CD4-positive, alpha-beta T cell treated with Interleukin-17A for 1 hour (primary cell): ENCODE measurements at regions not wholly inside any gene's neighbourhood (a gene's known extent, or its start where the extent isn't known, plus 50 kb on each side); places are given as distances from the start of the nearest gene placed in this dataset.

Experiments used
- DNase-seq: peaks from one replicate; pipeline ENCODE4 v3.0.0-alpha.2; 2020

DNA sequence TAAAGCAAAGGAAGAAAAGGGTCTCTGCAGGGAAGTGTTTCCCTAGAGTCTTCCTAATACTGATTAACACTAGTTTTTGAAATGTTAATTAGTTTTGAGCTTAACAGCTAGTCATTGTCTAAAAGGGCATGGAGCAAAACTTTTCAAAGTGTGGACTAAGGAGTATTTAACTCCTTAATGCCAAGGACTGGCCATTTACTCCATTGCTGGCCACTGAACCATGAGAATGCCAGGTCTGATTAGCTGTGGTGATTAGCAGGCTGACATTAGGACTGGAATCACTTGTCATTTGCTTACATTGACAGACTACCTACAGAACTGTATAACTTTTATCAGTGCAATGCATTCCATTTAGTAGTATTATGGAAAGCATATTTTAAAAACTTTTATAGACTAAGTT lies 987.0 kb downstream of the NR2F1-AS1 start:
- no peak for DNase-seq

DNA sequence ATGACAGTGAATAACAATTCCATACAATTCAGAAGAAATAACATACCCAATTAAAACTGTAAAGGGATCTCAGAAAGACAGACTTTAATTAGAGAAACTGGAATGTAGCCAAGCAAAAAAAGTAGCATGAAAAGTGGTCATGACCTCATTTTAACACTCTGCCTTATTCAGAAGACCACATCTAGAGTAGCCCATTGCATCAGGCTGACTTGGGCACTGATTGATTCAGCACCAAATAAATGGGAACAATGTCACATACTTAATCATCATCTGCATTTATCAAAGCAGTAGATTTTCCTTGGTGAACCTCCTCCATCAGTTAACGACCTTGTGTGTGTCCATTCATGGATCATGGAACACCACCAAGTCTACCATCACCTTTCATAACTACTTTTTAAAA lies 992.1 kb downstream of the NR2F1-AS1 start:
- DNase-seq: no peak

DNA sequence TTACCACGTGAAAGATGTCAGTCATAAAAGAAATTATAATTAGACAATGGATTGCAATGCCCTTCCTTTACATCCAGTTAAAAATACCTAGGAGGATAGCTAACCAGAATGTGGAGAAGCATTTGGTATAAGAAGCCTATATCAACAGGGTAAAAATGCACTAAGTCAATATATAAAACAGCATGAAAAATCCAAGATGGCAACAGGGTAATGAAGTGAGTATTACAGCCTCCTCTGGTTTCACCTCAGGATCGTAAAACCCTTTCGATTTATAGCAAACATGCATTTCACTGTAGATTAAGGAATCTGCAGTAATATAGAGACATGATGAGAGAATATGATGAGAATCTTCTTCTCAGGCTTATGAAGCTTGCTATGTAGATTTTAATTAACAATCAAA lies 999.3 kb downstream of the NR2F1-AS1 start:
- DNase-seq: no peak

DNA sequence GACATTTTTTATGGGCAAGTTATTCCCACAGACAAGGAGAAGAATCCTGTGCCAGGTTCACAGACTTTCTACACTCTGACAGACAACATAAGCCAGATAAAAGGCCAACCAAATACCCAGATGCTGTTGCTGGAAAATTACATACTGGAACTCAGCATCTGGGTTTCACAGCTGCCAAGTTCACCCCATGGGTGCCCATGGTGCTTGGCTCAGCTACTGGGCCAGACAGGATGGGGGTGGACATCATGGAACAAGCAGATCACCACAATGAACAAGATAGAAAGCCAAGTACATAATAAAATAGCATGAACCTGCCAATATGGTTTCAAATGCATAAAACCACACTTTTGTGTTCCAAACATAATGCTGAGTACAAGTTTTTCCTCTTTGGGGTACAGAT lies 999.8 kb downstream of the NR2F1-AS1 start:
- no peak for DNase-seq

DNA sequence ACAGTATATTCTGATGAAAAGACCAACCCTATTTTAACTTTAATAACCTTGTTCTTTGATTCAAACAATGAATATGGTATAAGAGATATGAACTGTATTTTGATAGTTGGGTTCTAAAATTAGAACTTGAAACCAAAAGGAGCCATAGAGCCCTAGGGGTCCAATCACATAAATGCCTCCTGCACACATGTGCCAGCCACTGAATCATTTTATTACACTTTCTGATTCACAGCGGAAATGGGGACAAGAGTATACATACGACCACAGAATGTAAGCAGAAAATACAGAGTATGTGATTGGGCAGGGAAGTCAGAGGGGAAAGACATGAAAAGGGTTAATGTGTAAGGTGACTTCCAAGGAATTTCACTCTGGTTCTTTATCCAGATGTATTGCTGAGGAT lies 1000.2 kb downstream of the NR2F1-AS1 start:
- no peak for DNase-seq

DNA sequence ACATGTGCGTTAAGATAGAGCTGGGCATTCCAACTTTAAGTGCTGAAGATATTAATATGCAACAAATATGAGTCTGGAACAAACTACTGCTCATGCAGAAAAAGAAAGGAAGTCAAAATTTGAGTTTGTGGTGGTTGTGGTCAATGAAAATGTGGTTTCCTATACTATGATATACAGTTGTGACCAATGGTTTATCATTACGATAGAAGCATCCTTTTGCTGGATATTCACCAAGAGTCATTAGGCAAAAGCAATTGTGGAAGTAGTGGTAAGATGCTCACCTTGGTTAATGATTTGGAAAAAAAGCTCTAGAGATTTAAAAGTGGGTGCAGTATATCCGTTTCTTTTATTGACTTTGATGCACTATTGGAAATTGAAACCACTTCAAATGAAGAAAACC lies 1007.0 kb downstream of the NR2F1-AS1 start:
- no peak for DNase-seq

DNA sequence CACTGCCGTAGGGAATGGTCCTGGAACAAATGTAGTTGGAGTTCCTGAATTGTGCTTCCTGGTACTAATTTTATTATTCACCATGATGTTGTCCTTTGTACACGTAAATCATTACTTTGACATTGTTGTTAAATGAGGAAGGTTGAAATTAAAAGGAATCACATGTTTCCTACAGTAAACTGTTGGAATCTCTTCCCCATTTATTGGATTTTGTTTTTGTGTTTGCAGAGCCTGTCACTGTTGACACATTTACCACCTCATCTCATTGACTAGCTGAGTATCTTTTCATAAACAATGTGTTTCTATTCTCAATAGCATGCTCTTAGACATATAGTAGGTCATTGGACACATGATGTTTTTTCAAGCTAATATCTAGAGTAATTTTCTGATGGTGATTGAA lies 1012.5 kb downstream of the NR2F1-AS1 start:
- DNase-seq: no peak

DNA sequence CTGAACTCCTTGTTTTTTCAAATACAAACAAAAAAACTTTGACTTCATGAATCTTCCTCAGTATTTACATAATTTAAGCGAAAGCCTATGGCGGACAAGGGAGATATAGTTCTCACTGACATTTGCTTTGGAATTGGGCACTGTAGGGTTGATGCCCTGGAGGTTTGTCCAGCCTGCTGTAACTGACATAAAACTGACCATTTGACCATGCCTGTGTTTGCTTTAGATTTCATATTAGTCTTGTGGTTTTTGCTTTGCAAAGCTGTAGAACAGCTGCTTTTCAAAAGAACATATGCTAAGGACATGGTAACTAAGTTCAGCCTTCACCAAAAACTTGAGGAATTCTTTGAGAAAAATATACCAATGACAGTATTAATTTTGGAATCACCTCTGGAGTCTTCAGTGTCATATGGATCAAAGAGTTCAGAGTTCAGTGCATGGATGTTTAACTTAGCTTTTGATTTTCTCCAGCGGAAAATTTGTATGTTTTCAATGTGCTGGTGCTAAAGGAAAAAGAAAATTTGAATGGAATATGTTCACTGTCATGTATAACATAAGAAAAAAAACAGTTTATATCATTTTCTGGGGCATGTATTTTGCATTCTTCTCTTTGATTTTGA lies 1013.1 kb downstream of the NR2F1-AS1 start:
- DNase-seq: no peak

DNA sequence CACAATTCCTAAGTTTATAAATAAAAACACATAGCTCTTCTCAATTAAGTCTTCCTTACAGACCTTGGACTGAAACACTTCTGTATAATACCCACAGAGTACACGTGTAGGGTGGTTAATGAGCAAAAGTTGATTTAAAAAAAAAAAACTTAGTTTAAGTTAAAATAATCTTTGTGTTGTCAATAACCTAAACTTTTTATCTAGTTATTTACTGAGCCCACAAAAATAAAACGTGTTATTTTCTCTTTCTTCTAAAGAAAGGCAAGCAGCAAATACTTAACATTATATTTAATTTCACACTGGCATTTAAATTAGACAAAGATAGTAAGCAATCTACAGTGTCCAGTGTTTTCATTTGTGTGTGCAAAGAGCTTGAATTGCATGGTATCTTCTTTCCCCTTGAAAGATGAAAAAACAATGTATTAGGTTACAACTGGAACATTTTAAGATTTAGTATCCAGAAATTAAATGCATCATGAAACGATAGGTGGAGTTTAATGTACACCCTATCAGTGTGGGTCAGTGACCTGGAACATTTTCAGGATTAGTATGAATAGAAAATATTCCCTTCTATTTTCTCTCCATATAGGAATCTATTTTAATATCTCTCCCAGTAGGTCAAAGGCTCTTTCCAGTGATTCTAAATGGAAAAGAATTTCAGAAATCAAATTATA lies 1014.8 kb downstream of the NR2F1-AS1 start:
- no peak for DNase-seq

DNA sequence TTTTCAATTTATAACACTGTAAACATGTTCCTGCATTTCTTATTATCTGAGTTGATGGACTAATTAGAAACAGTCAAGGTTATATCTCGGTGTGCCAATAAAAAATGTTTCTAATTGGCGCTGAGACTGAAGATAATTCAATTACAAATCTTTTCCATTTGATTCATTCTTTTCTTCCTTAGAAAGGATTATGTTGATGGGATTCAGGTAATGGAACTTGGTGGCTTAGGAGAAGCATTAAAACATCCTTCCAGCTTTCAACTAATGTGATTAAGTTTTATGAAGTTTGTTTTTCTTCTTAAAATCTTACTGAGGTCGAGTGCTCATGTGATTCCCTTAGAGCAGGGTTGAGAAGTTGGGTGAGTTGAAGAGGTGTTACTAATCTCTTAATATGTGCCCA lies 1015.3 kb downstream of the NR2F1-AS1 start:
- DNase-seq: no peak

DNA sequence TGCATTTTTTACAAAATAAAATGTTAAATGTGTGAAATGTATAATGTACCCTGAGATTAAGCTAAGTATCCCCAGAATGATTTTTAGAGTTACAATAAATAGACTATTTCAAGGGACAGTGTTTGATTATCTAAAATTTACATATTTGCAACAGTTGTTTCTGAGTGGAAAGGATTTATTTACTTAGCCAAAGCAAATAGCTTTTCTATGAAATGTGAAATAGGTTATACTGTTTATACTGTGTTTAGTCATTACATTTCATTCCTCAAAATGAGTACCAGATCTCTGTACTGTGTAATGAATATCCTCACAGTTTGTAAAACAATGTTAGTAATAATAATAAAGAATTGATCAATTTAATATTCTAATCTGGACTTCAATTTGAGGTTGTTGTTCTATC lies 1019.0 kb downstream of the NR2F1-AS1 start:
- no peak for DNase-seq

DNA sequence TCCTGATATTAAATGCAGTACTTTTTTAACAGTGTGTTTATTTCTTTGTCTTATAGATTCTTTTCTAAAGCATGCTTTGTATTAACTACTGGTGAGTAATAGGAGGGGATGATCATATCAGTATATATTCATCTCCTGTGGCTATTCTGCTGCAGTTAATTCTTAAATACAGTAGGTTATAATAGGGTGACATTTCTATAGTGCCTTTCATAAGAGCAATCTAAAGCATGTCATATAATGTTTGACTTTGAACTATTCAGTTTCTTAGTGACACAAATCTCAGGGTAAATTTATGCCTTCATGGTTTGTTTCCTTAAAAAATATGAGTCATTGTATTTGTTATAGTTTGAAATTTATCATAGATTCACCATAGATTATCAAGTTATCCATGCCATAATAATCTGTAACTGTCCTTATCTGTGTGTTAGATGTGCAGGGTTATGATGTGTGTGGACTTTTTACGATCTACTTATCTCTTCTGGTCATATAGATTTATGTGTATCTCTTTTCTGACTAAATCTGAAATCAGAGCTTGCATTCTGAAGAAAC lies 1019.5 kb downstream of the NR2F1-AS1 start:
- DNase-seq: no peak

DNA sequence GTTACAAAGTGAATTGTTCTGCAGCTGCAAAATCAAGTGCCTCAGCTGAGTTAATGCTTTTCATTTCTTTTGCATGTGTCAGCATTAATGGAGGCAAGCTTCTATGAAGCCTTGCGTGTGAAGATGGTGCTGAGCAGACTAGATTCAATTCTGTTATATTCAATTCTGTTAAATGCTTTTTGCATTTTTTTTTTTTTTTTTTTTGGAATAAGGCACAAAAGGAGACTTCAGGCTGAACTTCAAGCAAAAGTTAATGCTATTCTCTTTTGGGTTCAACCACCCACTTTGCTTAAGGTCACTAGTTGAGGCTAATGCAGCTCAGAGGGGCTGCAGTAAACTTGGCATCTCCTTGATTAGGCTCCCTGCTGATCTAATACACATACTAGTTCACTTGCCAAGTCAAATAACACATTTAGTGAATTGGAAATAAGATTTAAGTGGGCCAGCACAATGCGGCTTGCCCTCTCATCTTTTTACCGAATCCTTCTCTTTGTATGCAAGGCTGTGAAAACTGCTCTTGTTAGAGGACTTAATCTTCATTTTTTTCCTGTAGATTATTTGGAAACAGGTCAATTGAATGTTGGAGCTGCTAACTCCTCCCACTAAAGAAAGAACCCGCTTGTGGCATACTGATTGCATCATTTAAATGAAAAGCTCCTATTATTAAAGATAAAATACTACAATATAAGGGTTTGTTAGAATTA lies 1020.2 kb downstream of the NR2F1-AS1 start:
- no peak for DNase-seq

DNA sequence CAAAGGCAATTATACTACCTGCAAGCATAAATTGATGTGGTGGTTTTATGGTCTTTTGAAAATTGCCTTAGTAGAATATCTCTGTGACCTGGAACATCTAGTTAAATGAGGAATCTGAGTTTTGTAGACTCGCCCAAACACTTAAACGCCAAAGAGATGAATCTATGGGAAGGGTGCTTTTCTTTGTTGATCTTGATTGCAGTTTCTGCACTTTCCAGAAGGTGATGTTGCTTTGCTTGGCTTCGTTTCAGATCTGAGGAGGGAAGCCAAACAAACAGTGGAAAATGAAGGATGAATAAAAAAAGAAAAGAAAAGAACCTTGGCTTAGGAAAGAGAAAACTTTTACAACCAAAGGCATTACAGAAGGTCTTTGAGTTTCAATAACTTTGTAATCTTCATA lies 1021.2 kb downstream of the NR2F1-AS1 start:
- DNase-seq: no peak

DNA sequence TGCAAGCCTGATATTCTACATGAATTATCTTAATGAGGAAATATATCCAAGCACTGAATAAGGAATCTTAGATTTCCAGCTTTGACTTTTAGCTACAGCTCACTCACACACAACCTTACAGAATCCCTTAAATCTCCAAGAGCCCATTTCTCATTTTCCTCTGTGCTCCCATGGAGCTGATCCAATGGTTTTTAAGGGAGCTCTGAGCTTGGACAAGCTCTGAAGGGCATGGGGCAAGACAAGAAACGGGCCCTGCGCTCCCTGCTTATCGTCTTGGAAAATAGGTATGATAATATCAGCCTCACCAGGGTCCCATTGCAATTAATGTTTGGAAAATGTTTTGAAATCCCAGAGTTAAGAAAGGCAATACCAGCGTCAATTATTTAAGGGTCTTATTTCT lies 1021.7 kb downstream of the NR2F1-AS1 start:
- no peak for DNase-seq

DNA sequence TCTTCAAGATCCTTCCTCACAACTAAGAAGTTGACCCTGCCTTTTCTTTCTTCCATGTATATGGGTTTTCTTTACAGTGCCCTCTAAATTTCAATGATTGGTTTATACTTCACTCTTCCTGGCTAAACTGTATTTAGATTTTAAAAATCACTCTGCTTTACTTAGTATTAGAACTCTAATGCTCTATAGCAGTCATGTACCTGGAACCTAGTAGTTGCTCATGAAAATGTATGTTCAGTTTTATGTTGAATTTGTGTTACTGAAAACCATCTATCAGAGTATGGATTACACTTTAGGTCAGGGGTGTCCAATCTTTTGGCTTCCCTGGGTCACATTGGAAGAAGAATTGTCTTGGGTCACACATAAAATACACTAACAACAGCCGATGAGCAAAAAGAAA lies 1024.3 kb downstream of the NR2F1-AS1 start:
- DNase-seq: no peak

DNA sequence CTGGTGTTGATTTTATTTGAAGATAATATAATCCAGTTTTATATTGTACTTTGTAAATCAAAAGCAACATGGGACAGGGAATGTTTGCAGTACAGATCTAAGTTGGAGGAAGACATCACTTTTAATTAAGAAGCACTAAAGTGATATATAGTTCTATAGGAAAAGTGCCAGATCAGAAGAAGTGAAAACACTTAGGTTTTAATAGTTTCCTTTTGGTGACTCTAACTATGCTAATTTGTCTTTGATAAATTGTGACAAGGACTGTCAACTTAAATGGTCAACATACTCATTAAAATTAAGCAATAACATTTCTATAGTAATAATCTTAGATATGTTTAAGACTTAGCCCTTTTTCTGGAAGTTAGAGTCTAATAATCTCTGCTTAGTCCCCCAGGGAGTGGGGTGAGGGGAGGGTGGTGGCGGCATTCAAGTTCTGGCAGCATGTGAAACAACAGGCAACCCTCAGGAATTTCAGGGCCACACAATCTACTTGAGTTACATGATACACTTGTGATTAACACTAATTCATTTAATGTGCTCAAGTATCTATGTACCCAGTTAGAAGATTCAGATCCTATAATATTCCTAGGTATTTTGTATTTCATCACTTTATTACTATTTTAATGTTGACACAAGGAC lies 1026.5 kb downstream of the NR2F1-AS1 start:
- no peak for DNase-seq

DNA sequence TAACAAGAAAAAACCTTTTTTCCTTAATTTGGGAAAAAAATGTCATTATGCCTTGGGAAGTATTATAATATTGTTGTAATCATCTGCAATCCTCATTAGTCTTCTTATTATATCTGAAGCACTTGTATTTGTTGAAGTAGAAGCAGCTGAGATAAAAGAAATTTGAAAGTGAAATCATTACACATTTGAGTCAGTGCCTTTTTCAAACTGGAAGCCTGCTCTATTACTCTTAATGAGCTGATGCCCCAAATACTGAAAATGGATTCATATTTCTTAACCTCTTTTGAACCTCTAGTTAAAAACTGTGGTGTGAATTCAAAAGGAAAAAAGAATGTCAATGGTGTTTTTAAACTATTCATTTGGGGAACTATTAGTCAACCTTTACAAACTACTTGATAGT lies 1027.7 kb downstream of the NR2F1-AS1 start:
- no peak for DNase-seq

DNA sequence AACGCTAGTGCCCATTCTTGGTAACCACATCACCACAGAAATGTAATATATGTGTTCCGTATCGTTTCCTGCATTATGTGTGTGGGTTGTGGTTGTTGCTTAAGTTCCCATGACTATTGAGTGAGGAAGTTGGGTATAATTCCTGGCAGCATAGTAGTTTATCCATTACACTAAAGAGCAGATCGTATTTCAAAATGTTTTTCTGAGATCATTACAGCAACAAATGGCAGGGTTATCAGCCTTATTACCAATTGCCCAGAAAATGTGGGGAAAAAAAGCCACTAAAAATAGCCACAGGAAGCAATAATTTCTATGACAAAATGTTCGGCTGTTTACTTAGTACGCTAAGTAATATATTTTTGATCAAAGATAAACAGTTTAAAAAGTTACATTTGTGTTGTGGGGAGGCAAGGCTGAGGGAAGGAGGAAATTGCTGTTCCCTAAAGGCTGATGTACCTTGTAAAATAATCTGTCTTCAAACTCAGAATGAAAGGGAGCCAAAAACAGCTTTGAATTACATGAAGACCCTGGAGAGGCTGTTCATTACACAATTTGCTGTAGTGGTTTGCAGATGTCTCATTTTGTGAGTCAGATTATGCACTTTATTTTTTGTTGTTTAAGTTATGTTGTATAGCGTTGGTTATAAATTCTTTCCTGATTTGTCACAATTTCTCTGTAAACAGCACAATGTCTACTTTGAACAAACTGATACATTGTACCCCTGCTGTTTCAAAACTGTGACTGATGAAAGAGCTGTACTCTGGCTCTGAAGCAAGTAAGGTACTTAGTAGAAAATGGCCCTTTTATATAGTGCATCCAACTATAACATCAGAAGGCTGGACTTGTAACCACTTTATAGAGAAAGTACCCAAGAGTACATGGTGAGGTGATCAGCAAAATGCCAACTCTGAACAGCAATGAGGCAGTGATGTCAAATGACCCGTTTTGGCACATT lies 1028.5 kb downstream of the NR2F1-AS1 start:
- DNase-seq: no peak

DNA sequence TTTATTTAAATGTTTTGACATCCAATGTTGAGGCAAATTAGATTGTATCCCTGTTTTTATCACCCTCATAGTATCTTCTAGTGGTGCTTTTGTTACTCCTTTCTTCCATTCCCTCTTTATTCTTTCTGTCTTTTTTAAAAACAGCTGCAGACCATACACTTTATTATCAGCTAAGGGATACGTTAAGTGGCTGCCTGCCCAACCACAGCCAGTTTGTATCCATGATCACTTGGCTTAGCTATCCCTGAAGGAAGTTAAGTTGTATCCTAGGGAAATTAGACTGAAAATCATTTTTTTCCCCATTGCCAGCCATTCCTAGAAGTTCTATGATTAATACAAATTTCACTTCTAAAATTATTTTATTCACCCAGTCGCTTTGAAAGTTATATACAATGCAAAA lies 1032.7 kb downstream of the NR2F1-AS1 start:
- no peak for DNase-seq

DNA sequence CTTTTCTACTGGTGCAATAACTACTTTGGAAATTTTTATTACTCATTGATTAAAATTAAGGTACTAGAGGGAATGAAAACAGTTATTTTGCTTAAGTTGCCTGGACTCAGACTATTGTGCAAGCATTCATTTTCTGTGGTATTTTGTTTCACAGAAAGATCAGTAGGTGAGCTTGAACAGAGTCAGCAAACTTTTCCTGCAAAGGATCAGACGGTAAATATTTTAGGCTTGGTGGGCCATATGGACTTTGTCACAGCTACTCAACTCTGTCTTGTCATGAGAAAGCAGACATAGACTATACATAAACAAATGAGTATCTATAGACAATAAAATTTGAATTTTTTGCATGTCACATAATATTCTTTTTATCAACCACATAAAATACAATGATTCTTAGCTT lies 1036.4 kb downstream of the NR2F1-AS1 start:
- no peak for DNase-seq

DNA sequence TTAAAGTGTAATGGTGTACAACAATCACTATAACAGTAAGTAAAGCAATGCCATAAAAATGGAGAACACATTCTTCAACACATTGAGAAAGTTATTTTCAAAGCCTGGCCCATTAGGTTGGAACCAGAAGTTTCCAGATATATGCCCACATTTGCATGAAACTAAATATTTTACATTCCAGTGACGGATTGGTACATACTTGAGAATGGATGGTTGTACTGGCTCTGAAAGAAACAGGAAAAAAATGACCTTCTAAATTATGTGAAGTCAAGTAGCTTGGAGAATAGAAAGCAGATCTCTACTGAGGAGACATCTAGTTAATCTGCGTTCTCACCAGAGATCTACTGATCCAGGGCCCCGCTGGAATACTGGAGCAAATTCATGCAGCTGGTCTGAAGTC lies 1037.0 kb downstream of the NR2F1-AS1 start:
- DNase-seq: no peak

DNA sequence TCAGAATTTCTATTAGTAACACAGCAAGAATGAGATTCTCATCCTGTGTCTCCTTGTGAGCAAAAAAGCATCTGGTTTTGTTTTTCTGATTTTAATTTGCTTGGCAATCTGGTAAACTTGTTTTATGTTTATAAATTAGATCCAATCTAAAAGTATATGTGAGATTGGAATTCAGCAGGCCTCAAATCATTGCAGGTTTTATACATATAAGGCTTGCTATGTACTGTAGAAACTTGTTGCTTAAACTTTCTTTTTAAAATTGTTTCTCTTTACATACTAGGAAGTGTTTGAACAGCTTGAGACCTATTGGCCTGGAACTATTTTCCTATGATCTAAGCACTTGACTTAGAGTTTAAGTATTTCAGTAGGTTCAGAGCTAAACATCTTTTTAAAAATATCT lies 1037.8 kb downstream of the NR2F1-AS1 start:
- no peak for DNase-seq
